ENCODE measurements at regions not wholly inside any gene's neighbourhood (a gene's known extent, or its start where the extent isn't known, plus 50 kb on each side); places are given as distances from the start of the nearest gene placed in this dataset.

GRCh38 chr13:107994137-107994536, 221.2 kb downstream of the LIG4 start:
- no peak for DNase-seq (ENCODE audit: low read depth)
- no peak for TF ChIP-seq CTCF (IDR thresholded peaks at IDR 0.05; ENCODE audit: insufficient read depth, low read depth, low read length, missing control alignments)
- H3K4me3 ChIP-seq (ENCODE audit: low read length), result no peak overlapping the region

- TF ChIP-seq CTCF (IDR thresholded peaks at IDR 0.05; ENCODE audit: insufficient read depth, low read depth, low read length, missing control alignments), result no peak
- no peak overlapping the region for H3K4me3 ChIP-seq (ENCODE audit: low read length)
- DNase-seq (ENCODE audit: low read depth), result peak; percentile 29
Observed at GRCh38 chr13:107993239-107993949, 221.9 kb downstream of the LIG4 start.

GRCh38 chr13:107992542-107992941, 222.8 kb downstream of the LIG4 start:
- peak; percentile 7 for DNase-seq (ENCODE audit: low read depth)
- no peak overlapping the region for H3K4me3 ChIP-seq (ENCODE audit: low read length)
- no peak for TF ChIP-seq CTCF (IDR thresholded peaks at IDR 0.05; ENCODE audit: insufficient read depth, low read depth, low read length, missing control alignments)

- DNase-seq (ENCODE audit: low read depth), result no peak
- no peak for TF ChIP-seq CTCF (IDR thresholded peaks at IDR 0.05; ENCODE audit: insufficient read depth, low read depth, low read length, missing control alignments)
- no peak overlapping the region for H3K4me3 ChIP-seq (ENCODE audit: low read length)
Observed at GRCh38 chr13:107977071-107977574, 238.2 kb downstream of the LIG4 start.

GRCh38 chr13:107976628-107977027, 238.7 kb downstream of the LIG4 start:
- no peak for DNase-seq (ENCODE audit: low read depth)
- no peak for TF ChIP-seq CTCF (IDR thresholded peaks at IDR 0.05; ENCODE audit: insufficient read depth, low read depth, low read length, missing control alignments)
- H3K4me3 ChIP-seq (ENCODE audit: low read length), result no peak overlapping the region

- DNase-seq (ENCODE audit: low read depth), result no peak
- no peak for TF ChIP-seq CTCF (IDR thresholded peaks at IDR 0.05; ENCODE audit: insufficient read depth, low read depth, low read length, missing control alignments)
- no peak overlapping the region for H3K4me3 ChIP-seq (ENCODE audit: low read length)
Observed at GRCh38 chr13:107974409-107974808, 240.9 kb downstream of the LIG4 start.

GRCh38 chr13:107969546-107969945, 245.8 kb downstream of the LIG4 start:
- H3K4me3 ChIP-seq (ENCODE audit: low read length), result no peak overlapping the region
- no peak for TF ChIP-seq CTCF (IDR thresholded peaks at IDR 0.05; ENCODE audit: insufficient read depth, low read depth, low read length, missing control alignments)
- DNase-seq (ENCODE audit: low read depth), result no peak
